ENCODE measurements at regions not wholly inside any gene's neighbourhood (a gene's known extent, or its start where the extent isn't known, plus 50 kb on each side); places are given as distances from the start of the nearest gene placed in this dataset.

DNA sequence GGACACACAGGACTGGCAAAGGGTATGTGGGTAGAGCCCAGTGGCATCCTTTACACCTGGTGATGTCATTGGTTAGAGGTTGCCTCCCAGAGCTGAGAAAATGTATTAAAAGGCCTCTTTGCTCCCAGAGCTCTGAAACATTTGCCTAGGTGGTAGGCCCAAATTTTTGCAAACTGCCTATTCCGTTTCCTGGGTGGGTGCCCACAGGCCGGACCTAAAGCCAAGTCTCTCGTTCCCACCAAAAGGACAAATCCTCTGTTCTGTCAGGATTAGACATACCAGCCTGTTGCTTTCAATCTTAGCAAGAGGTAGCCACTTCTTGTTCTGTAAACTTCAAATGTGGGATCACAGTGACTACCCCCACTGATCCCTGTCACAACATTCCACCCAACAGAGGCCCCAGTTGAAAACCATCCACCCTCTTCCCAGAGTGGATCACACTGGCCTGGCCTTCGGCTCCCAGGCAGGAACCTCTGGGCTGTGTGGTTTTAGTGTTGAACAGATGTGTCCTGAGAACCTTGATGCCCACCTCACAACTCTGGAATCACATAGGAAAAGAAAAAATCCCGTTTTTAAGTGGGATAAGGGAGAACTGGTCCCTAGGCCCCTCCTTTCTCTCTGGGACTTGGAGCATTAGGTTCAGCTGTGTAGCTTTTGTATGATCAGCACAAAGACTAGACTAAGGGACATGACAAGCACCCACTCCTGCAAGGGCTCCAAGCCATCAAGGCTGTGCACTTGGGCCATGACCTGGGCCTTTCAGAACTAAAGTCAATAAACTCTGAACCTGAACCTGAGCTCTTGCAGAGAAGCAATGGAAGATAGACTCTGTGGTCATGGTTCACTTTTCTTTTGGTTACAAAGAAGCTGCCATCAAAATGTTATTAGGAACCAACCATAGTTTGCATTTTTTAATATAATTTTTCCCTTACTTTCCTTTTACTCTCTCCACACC lies 211.3 kb downstream of the CYP26B1 start:
- Histone ChIP-seq H3K4me1 (replicated peaks in 1 of 4; ENCODE audit: control insufficient read depth in 3 of 4, insufficient read depth in 4 of 4, low read length in 3 of 4) (no peaks in the 10 kb centered on the region; a peak in 1 of 7 replicates), H3K9ac (replicated peaks in 1 of 4; ENCODE audit: extremely low read depth in 1 of 4, low read depth in 3 of 4, low read length in 3 of 4) (no peak overlapping the region), H3K56ac (replicated peaks; ENCODE audit: insufficient read length, low read depth, low read length) (no peak overlapping the region), H3K9me3 (ENCODE audit: insufficient read depth in 2 of 2, low read depth in 1 of 2, low read length in 1 of 2) (no peaks in the 10 kb centered on the region), H3K23ac (ENCODE audit: insufficient read length) (no peak overlapping the region), H2BK20ac (ENCODE audit: low read length) (no peak overlapping the region), H3K4ac (replicated peaks; ENCODE audit: insufficient read length, low read depth, low read length) (no peak overlapping the region), H3K23me2 (ENCODE audit: low read depth, low read length) (no peaks in the 10 kb centered on the region), H3K36me3 (ENCODE audit: control insufficient read depth in 2 of 4, insufficient read depth in 4 of 4, low read length in 3 of 4) (no peaks in the 10 kb centered on the region; a peak in 1 of 8 replicates), H3K79me2 (ENCODE audit: control insufficient read depth in 1 of 2, insufficient read depth in 2 of 2, low read length in 2 of 2) (no peaks in the 10 kb centered on the region), H2BK5ac (ENCODE audit: low read depth, low read length) (no peak overlapping the region), H4K5ac (ENCODE audit: insufficient read length, low read depth, low read length) (no peak overlapping the region), H3K27ac (ENCODE audit: low read depth, low read length) (no peak overlapping the region), H4K20me1 (replicated peaks in 1 of 2; ENCODE audit: control insufficient read depth in 1 of 2, insufficient read depth in 2 of 2, low read length in 2 of 2) (no peaks in the 10 kb centered on the region), H2BK15ac (ENCODE audit: low read length) (no peak overlapping the region), H2AK5ac (ENCODE audit: low read depth, low read length) (no peak overlapping the region), H3K14ac (ENCODE audit: insufficient read length) (no peak overlapping the region), H3K27me3 (replicated peaks in 1 of 4; ENCODE audit: control insufficient read depth in 3 of 4, extremely low read depth in 1 of 4, insufficient read depth in 3 of 4, low read length in 3 of 4) (no peaks in the 10 kb centered on the region), H3K4me2 (ENCODE audit: insufficient read depth in 1 of 2, low read depth in 2 of 2, low read length in 2 of 2) (no peak overlapping the region), H2BK120ac (replicated peaks; ENCODE audit: low read depth, low read length) (no peak overlapping the region), H4K8ac (ENCODE audit: extremely low read depth, insufficient read depth, low read length) (no peak overlapping the region), H2AFZ (ENCODE audit: low read length) (no peak overlapping the region), H3K18ac (ENCODE audit: extremely low read depth, low read length) (no peak overlapping the region), H2BK12ac (ENCODE audit: low read depth, low read length) (no peak overlapping the region), H3K4me3 (ENCODE audit: extremely low read depth in 1 of 4, insufficient read depth in 2 of 4, low read depth in 3 of 4, low read length in 4 of 4) (no peak overlapping the region), H4K91ac (replicated peaks; ENCODE audit: insufficient read length, low read length) (no peak overlapping the region), H3K79me1 (ENCODE audit: low read depth, low read length) (no peaks in the 10 kb centered on the region)
- FAIRE-seq = no peak
- TF ChIP-seq POLR2AphosphoS5 (IDR thresholded peaks at IDR 0.05; ENCODE audit: low read depth, low read length) = no peak
- no peak for TF ChIP-seq RBBP5 (IDR thresholded peaks at IDR 0.05; ENCODE audit: borderline replicate concordance, low read depth, low read length)
- no peak for TF ChIP-seq SIRT6 (IDR thresholded peaks at IDR 0.05; ENCODE audit: low read length)
- 98% methylated on average over 5 of the region's 5 CpGs; no CpG with 5 or more reads in 1 of the 2 experiments for WGBS, 2 experiments (ENCODE audit: extremely low coverage in 1 of 2, insufficient coverage in 1 of 2, insufficient read length in 1 of 2, insufficient replicate concordance in 2 of 2, low coverage in 1 of 2, low lambda C conversion rate in 2 of 2, missing lambda C conversion rate in 1 of 2)
- ChIA-PET POLR2A (ENCODE audit: partially characterized antibody) (interaction anchor here (2.4 kb wide), 1 partner anchor 14 kb away, joined by 5 read pairs; no protein-coding TSS in a partner anchor), CTCF (ENCODE audit: partially characterized antibody) (interaction anchor here (0.7 to 8.3 kb wide), 11 partner anchors 12 to 406 kb away, joined by 3 to 90 read pairs (median 4); no protein-coding TSS in a partner anchor)
- peak in 1 of 2 experiments; percentile 28 for DNase-seq (ENCODE audit: low read depth in 1 of 2, low spot score in 2 of 2)
